ENCODE measurements at regions not wholly inside any gene's neighbourhood (a gene's known extent, or its start where the extent isn't known, plus 50 kb on each side); places are given as distances from the start of the nearest gene placed in this dataset.

DNA sequence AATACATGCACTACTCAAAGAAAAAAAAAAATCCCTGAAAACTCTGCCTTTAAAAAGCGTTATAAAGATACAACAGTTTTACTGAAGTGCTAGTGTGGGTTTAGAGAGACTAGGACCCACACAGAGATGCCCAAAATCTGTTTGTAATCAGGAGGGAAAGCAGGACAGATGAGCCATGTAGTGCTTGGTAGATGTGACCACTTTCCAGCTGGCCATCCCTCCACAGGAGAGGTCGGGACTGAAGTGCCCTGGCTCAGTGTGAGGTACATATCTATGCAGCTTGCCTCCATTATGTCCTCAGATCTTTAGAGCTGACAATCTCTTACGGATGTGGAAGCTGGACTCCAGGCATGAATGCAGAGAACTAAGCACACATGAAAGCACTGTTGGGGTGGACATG lies 57.5 kb upstream of the NANOGP8 start:
- H3K27ac Mint-ChIP-seq (ENCODE audit: unreplicated experiment), result no peak overlapping the region
- TF ChIP-seq, protein P1, sequence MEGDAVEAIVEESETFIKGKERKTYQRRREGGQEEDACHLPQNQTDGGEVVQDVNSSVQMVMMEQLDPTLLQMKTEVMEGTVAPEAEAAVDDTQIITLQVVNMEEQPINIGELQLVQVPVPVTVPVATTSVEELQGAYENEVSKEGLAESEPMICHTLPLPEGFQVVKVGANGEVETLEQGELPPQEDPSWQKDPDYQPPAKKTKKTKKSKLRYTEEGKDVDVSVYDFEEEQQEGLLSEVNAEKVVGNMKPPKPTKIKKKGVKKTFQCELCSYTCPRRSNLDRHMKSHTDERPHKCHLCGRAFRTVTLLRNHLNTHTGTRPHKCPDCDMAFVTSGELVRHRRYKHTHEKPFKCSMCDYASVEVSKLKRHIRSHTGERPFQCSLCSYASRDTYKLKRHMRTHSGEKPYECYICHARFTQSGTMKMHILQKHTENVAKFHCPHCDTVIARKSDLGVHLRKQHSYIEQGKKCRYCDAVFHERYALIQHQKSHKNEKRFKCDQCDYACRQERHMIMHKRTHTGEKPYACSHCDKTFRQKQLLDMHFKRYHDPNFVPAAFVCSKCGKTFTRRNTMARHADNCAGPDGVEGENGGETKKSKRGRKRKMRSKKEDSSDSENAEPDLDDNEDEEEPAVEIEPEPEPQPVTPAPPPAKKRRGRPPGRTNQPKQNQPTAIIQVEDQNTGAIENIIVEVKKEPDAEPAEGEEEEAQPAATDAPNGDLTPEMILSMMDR (IDR thresholded peaks at IDR 0.05), result no peak

DNA sequence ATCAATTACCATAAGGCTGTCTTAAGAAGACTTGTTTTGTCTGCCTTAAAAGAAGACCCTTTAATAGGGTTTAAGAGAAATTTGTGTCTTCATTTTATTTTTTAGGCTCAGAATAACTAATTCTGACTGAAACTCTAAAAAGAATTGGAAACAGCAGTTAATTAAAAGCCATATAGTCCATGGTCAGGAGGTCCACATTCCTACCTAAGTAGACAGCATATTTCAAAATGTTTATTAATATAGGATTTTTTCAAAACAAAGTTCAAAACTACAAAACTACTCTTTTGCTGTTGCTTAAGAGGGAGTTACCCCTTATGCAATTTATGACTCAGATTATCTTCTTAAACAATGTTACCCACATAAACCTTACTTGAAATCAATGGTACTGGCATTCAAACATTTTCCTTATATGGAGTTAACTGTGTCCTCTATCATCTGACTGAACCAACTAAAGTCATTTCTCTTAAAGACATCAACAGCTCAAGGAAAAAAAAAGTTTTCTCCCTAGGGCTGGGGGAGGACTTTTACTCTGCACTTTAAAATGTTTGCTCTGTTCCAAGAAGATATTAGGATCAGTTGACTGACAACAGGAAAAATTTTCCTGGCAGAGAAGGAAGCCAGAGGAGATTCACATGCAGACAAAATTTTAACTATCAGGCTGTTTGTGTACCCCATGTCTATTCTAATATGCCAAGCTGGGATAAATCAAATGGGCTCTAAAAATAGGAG lies 56.8 kb upstream of the NANOGP8 start:
- Mint-ChIP-seq H3K4me1 (ENCODE audit: low read depth) (peaks cover 9% of the 10 kb centered on the region), H3K27me3 (ENCODE audit: low read depth) (no peaks in the 10 kb centered on the region), H3K36me3 (ENCODE audit: low read depth) (no peaks in the 10 kb centered on the region), H3K27ac (ENCODE audit: unreplicated experiment) (no peak overlapping the region), H3K4me3 (ENCODE audit: unreplicated experiment) (no peak overlapping the region), H3K9me3 (ENCODE audit: low read depth) (no peaks in the 10 kb centered on the region)
- TF ChIP-seq, protein P1 (IDR thresholded peaks at IDR 0.05), result no peak
- no peak for DNase-seq (ENCODE audit: low spot score)

More for the DNA sequence above, 57.5 kb upstream of the NANOGP8 start:
- Mint-ChIP-seq H3K4me3 (ENCODE audit: unreplicated experiment) (no peak overlapping the region), H3K27me3 (ENCODE audit: low read depth) (no peaks in the 10 kb centered on the region), H3K36me3 (ENCODE audit: low read depth) (no peaks in the 10 kb centered on the region), H3K4me1 (ENCODE audit: low read depth) (peaks cover 9% of the 10 kb centered on the region), H3K9me3 (ENCODE audit: low read depth) (no peaks in the 10 kb centered on the region)
- DNase-seq (ENCODE audit: low spot score), result no peak

GRCh38 chr15:35139822-35140221 lies 54.7 kb upstream of the NANOGP8 start:
- DNase-seq (ENCODE audit: low spot score), result no peak
- Mint-ChIP-seq H3K27ac (ENCODE audit: unreplicated experiment) (no peak overlapping the region), H3K4me1 (ENCODE audit: low read depth) (peaks cover 9% of the 10 kb centered on the region), H3K27me3 (ENCODE audit: low read depth) (no peaks in the 10 kb centered on the region), H3K9me3 (ENCODE audit: low read depth) (no peaks in the 10 kb centered on the region), H3K36me3 (ENCODE audit: low read depth) (no peaks in the 10 kb centered on the region), H3K4me3 (ENCODE audit: unreplicated experiment) (no peak overlapping the region)
- TF ChIP-seq, protein P1 (IDR thresholded peaks at IDR 0.05), result no peak

GRCh38 chr15:35137190-35137574 lies 52.1 kb upstream of the NANOGP8 start:
- TF ChIP-seq, protein P1 (IDR thresholded peaks at IDR 0.05), result no peak

GRCh38 chr15:35136321-35137189 lies 51.5 kb upstream of the NANOGP8 start:
- H3K36me3 Mint-ChIP-seq (ENCODE audit: low read depth), result peaks cover 2% of the 10 kb centered on the region
- DNase-seq (ENCODE audit: low spot score), result no peak
- H3K9me3 Mint-ChIP-seq (ENCODE audit: low read depth), result peaks cover 4% of the 10 kb centered on the region
- H3K27me3 Mint-ChIP-seq (ENCODE audit: low read depth), result no peaks in the 10 kb centered on the region
- TF ChIP-seq, protein P1 (IDR thresholded peaks at IDR 0.05), result no peak
- H3K4me1 Mint-ChIP-seq (ENCODE audit: low read depth), result no peaks in the 10 kb centered on the region
- no peak overlapping the region for H3K27ac Mint-ChIP-seq (ENCODE audit: unreplicated experiment)
- H3K4me3 Mint-ChIP-seq (ENCODE audit: unreplicated experiment), result no peak overlapping the region

More at GRCh38 chr15:35137190-35137574, 52.1 kb upstream of the NANOGP8 start:
- no peak overlapping the region for H3K27ac Mint-ChIP-seq (ENCODE audit: unreplicated experiment)
- H3K36me3 Mint-ChIP-seq (ENCODE audit: low read depth), result no peaks in the 10 kb centered on the region
- H3K4me3 Mint-ChIP-seq (ENCODE audit: unreplicated experiment), result no peak overlapping the region
- peaks cover under 1% of the 10 kb centered on the region for H3K9me3 Mint-ChIP-seq (ENCODE audit: low read depth)
- DNase-seq (ENCODE audit: low spot score), result no peak
- H3K4me1 Mint-ChIP-seq (ENCODE audit: low read depth), result peaks cover 4% of the 10 kb centered on the region
- no peaks in the 10 kb centered on the region for H3K27me3 Mint-ChIP-seq (ENCODE audit: low read depth)
